ENCODE measurements at regions not wholly inside any gene's neighbourhood (a gene's known extent, or its start where the extent isn't known, plus 50 kb on each side); places are given as distances from the start of the nearest gene placed in this dataset.

GRCh38 chr3:76266511-76266910 lies 481.2 kb upstream of the ZNF717 start:
- ChIA-PET CTCF (no interaction called here), POLR2A (no interaction called here)
- H3K9me3 ChIP-seq (ENCODE audit: control insufficient read depth, insufficient read depth, low read depth, low read length), result no peaks in the 10 kb centered on the region

More at GRCh38 chr3:76266511-76266910, 481.2 kb upstream of the ZNF717 start:
- H3K27ac ChIP-seq (ENCODE audit: extremely low read depth, low read depth, low read length), result no peak overlapping the region
- TF ChIP-seq ZNF398 (tag by site-specific recombination; IDR thresholded peaks at IDR 0.05) (no peak), ZNF302 (tag by site-specific recombination; IDR thresholded peaks at IDR 0.05; ENCODE audit: low read depth) (no peak), ZBTB11 (tag by site-specific recombination; conservative IDR thresholded peaks at IDR 0.05; ENCODE audit: low read depth) (no peak), ZNF26 (tag by site-specific recombination; IDR thresholded peaks at IDR 0.05) (no peak), ZNF433 (tag by site-specific recombination; IDR thresholded peaks at IDR 0.05; ENCODE audit: low read depth) (no peak), ZNF776 (tag by site-specific recombination; IDR thresholded peaks at IDR 0.05; ENCODE audit: borderline replicate concordance) (no peak), KLF1 (tag by site-specific recombination; IDR thresholded peaks at IDR 0.05) (no peak), ZNF280D (tag by site-specific recombination; IDR thresholded peaks at IDR 0.05) (no peak), ZNF629 (tag by site-specific recombination; IDR thresholded peaks at IDR 0.05) (no peak), REST (tag by site-specific recombination; IDR thresholded peaks at IDR 0.05) (no peak), ZNF549 (tag by site-specific recombination; IDR thresholded peaks at IDR 0.05) (no peak), ZNF473 (tag by site-specific recombination; IDR thresholded peaks at IDR 0.05) (no peak), ZFP41 (tag by site-specific recombination; IDR thresholded peaks at IDR 0.05; ENCODE audit: borderline replicate concordance) (no peak), ZSCAN16 (tag by site-specific recombination; IDR thresholded peaks at IDR 0.05) (no peak), ZNF585B (tag by site-specific recombination; IDR thresholded peaks at IDR 0.05) (no peak), ZNF184 (tag by site-specific recombination; IDR thresholded peaks at IDR 0.05) (no peak), MZF1 (tag by site-specific recombination; IDR thresholded peaks at IDR 0.05; ENCODE audit: borderline replicate concordance) (no peak)
- no peak overlapping the region for H3K4me3 ChIP-seq (ENCODE audit: low read depth, low read length)
- no peaks in the 10 kb centered on the region for H3K4me1 ChIP-seq (ENCODE audit: control insufficient read depth, insufficient read depth, low read length)
- H3K36me3 ChIP-seq (ENCODE audit: control insufficient read depth in 2 of 2, insufficient read depth in 1 of 2, low read length in 2 of 2), result no peaks in the 10 kb centered on the region
